IMR-90 (cell line): ENCODE measurements at regions not wholly inside any gene's neighbourhood (a gene's known extent, or its start where the extent isn't known, plus 50 kb on each side); places are given as distances from the start of the nearest gene placed in this dataset.

Source experiments
- ATAC-seq: fragments of 200-7000 bp; cut with Tn5 transposase; 2 replicates; pipeline ENCODE4 v1.9.1; 2020; ENCODE audit warnings: low read depth, mild to moderate bottlenecking, moderate library complexity
- BruUV-seq: library from RNA; stranded (reverse); fragments of 400-500 nt; replicated peaks from 2 replicates; lab custom pipeline; 2021; lab: Mats Ljungman, UMichigan
- CTCF ChIA-PET: fragments of 300-600 bp; formaldehyde crosslinking; extraction: SDS; loops from one replicate; lab custom pipeline; 2021; ENCODE audit warnings: antibody characterized with exemption; lab: Yijun Ruan, JAX
- POLR2A ChIA-PET: fragments of 300-600 bp; sonication (Branson Sonifier 250); formaldehyde crosslinking; loops from one replicate; lab custom pipeline; 2022; ENCODE audit warnings: antibody characterized with exemption; ENCODE audit not compliant: unreplicated experiment; lab: Charles Lee
- DNase-seq: peaks from one replicate; pipeline ENCODE4 v3.0.0; 2013
- H2AFZ ChIP-seq: replicated peaks from 2 replicates; pipeline ENCODE3; 2013; ENCODE audit warnings: low read length, mild to moderate bottlenecking; ENCODE audit not compliant: poor library complexity
- H2AK5ac ChIP-seq: 2 replicates; pipeline ENCODE4 v1.6.1; 2013; ENCODE audit warnings: low read depth, low read length, inconsistent platforms
- H2AK9ac ChIP-seq: replicated peaks from 2 replicates; pipeline ENCODE3; 2013; ENCODE audit warnings: mild to moderate bottlenecking, low read depth, low read length, moderate library complexity; ENCODE audit not compliant: poor library complexity
- H2BK120ac ChIP-seq: 2 replicates; pipeline ENCODE4 v1.6.1; 2013; ENCODE audit warnings: low read depth, low read length, inconsistent platforms
- H2BK15ac ChIP-seq: 3 replicates; pipeline ENCODE4 v1.6.1; 2013; ENCODE audit warnings: low read depth, low read length, inconsistent platforms
- H2BK20ac ChIP-seq: 2 replicates; pipeline ENCODE4 v1.6.1; 2013; ENCODE audit warnings: low read depth, mild to moderate bottlenecking, inconsistent platforms, low read length, moderate library complexity
- H2BK5ac ChIP-seq: 2 replicates; pipeline ENCODE4 v1.6.1; 2013; ENCODE audit warnings: mild to moderate bottlenecking, low read depth, low read length, inconsistent platforms; ENCODE audit not compliant: poor library complexity, severe bottlenecking
- H3K14ac ChIP-seq: replicated peaks from 2 replicates; pipeline ENCODE4 v1.6.1; 2013; ENCODE audit warnings: low read depth, low read length, inconsistent platforms
- H3K18ac ChIP-seq: 2 replicates; pipeline ENCODE4 v1.6.1; 2013; ENCODE audit warnings: low read depth, low read length, control low read depth
- H3K23ac ChIP-seq: 2 replicates; pipeline ENCODE4 v1.6.1; 2013; ENCODE audit warnings: low read depth, low read length, inconsistent platforms
- H3K27ac ChIP-seq: 2 replicates; pipeline ENCODE4 v1.5.1; 2013; ENCODE audit warnings: mild to moderate bottlenecking, control low read depth, low read length; ENCODE audit not compliant: insufficient read depth
- H3K27me3 ChIP-seq: 2 replicates; pipeline ENCODE4 v1.6.1; 2013; ENCODE audit warnings: low read length; ENCODE audit not compliant: control insufficient read depth, insufficient read depth
- H3K36me3 ChIP-seq: 2 replicates; pipeline ENCODE4 v1.6.1; 2013; ENCODE audit warnings: low read length, mixed read lengths; ENCODE audit not compliant: control insufficient read depth, insufficient read depth
- H3K4ac ChIP-seq: 2 replicates; pipeline ENCODE4 v1.6.1; 2013; ENCODE audit warnings: low read depth, low read length, inconsistent platforms
- H3K4me1 ChIP-seq: 2 replicates; pipeline ENCODE4 v1.6.1; 2013; ENCODE audit warnings: low read length, mixed read lengths; ENCODE audit not compliant: control insufficient read depth, insufficient read depth
- H3K4me2 ChIP-seq: 2 replicates; pipeline ENCODE4 v1.6.1; 2013; ENCODE audit warnings: low read depth, mild to moderate bottlenecking, control low read depth, low read length, moderate library complexity
- H3K4me3 ChIP-seq: 2 replicates; pipeline ENCODE4 v1.5.1; 2013; ENCODE audit warnings: low read depth, mild to moderate bottlenecking, control low read depth, low read length, moderate library complexity; ENCODE audit not compliant: insufficient read depth
- H3K56ac ChIP-seq: 2 replicates; pipeline ENCODE4 v1.6.1; 2013; ENCODE audit warnings: low read length, inconsistent platforms; ENCODE audit not compliant: insufficient read depth; ENCODE audit errors: extremely low read depth
- H3K79me1 ChIP-seq, 2 experiments: 2 replicates each; pipeline ENCODE4 v1.6.1; 2013; ENCODE audit warnings: low read length in 2 of 2, inconsistent platforms in 1 of 2, low read depth in 1 of 2
- H3K9ac ChIP-seq: 2 replicates; pipeline ENCODE4 v1.6.1; 2013; ENCODE audit warnings: low read depth, low read length, control low read depth
- H3K9me1 ChIP-seq: 2 replicates; pipeline ENCODE4 v1.6.1; 2013; ENCODE audit warnings: low read length, inconsistent platforms; ENCODE audit not compliant: insufficient read depth
- H3K9me3 ChIP-seq: 2 replicates; pipeline ENCODE4 v1.6.1; 2013; ENCODE audit warnings: low read length; ENCODE audit not compliant: control insufficient read depth, insufficient read depth
- H4K20me1 ChIP-seq: 2 replicates; pipeline ENCODE4 v1.6.1; 2013; ENCODE audit warnings: low read length, inconsistent platforms; ENCODE audit not compliant: insufficient read depth
- H4K5ac ChIP-seq: 2 replicates; pipeline ENCODE4 v1.6.1; 2013; ENCODE audit warnings: mild to moderate bottlenecking, low read depth, low read length, control low read depth
- H4K8ac ChIP-seq, 2 experiments: 2 replicates each; pipeline ENCODE4 v1.6.1; 2013; ENCODE audit warnings: low read depth in 2 of 2, low read length in 2 of 2, control low read depth in 1 of 2, inconsistent platforms in 1 of 2
- H4K91ac ChIP-seq: 2 replicates; pipeline ENCODE4 v1.6.1; 2013; ENCODE audit warnings: low read depth, low read length, inconsistent platforms; ENCODE audit not compliant: insufficient read depth
- BHLHE40 ChIP-seq: fragments of 150-350 bp; IDR thresholded peaks from 2 replicates; pipeline ENCODE4 v1.6.1; 2016; ENCODE audit warnings: mild to moderate bottlenecking, low read depth, low read length
- CHD1 ChIP-seq: IDR thresholded peaks from 2 replicates; pipeline ENCODE4 v1.6.1; 2012; ENCODE audit warnings: low read depth, low read length, improper control_type of control experiment
- CTCF ChIP-seq: conservative IDR thresholded peaks from 2 replicates; pipeline ENCODE4 v1.5.1; 2012; ENCODE audit warnings: mild to moderate bottlenecking, low read depth, low read length, improper control_type of control experiment
- ELK1 ChIP-seq: fragments of 150-350 bp; IDR thresholded peaks from 2 replicates; pipeline ENCODE4 v1.6.1; 2016; ENCODE audit warnings: low read depth, mild to moderate bottlenecking, low read length, moderate library complexity, borderline replicate concordance
- FOS ChIP-seq: fragments of 150-350 bp; IDR thresholded peaks from 2 replicates; pipeline ENCODE4 v1.6.1; 2016; ENCODE audit warnings: low read depth, low read length
- MAFK ChIP-seq: IDR thresholded peaks from 2 replicates; pipeline ENCODE4 v1.6.1; 2012; ENCODE audit warnings: low read depth, low read length, improper control_type of control experiment
- MAZ ChIP-seq: IDR thresholded peaks from 2 replicates; pipeline ENCODE4 v1.6.1; 2012; ENCODE audit warnings: low read depth, mild to moderate bottlenecking, low read length, improper control_type of control experiment, moderate library complexity, borderline replicate concordance
- MXI1 ChIP-seq: IDR thresholded peaks from 2 replicates; pipeline ENCODE4 v1.6.1; 2012; ENCODE audit warnings: low read depth, mild to moderate bottlenecking, low read length, moderate library complexity, borderline replicate concordance
- POLR2A ChIP-seq: IDR thresholded peaks from 2 replicates; pipeline ENCODE4 v1.6.1; 2012; ENCODE audit warnings: mild to moderate bottlenecking, low read depth, low read length
- RAD21 ChIP-seq: IDR thresholded peaks from 2 replicates; pipeline ENCODE4 v1.6.1; 2012; ENCODE audit warnings: low read length, improper control_type of control experiment
- RCOR1 ChIP-seq: IDR thresholded peaks from 2 replicates; pipeline ENCODE4 v1.6.1; 2012; ENCODE audit warnings: mild to moderate bottlenecking, low read length, improper control_type of control experiment; ENCODE audit not compliant: insufficient replicate concordance
- RFX5 ChIP-seq: IDR thresholded peaks from 2 replicates; pipeline ENCODE4 v1.8.0; 2012; ENCODE audit warnings: low read depth, mild to moderate bottlenecking, low read length, moderate library complexity
- USF2 ChIP-seq: fragments of 150-350 bp; IDR thresholded peaks from 2 replicates; pipeline ENCODE4 v1.6.1; 2017; ENCODE audit warnings: mild to moderate bottlenecking, antibody characterized with exemption, low read length, low read depth
- WGBS, 2 experiments: methylation state at CpG; one replicate each; pipeline versions ENCODE4 v1.1.5 to v1.1.7; 2013; ENCODE audit warnings: missing lambda C conversion rate in 2 of 2; ENCODE audit not compliant: insufficient read length in 1 of 2; ENCODE audit errors: extremely low coverage in 2 of 2; 5-methylcytosine and 5-hydroxymethylcytosine counted together
- dilution Hi-C: fragments of 300-500 bp; cut with HindIII; formaldehyde crosslinking; loops from one replicate; pipeline ENCODE4 v1.14.3; 2018; ENCODE audit warnings: low sequenced_read_pairs; ENCODE audit not compliant: unreplicated experiment
- in situ Hi-C: fragments of 300-500 bp; cut with MboI; formaldehyde crosslinking; loops from 3 replicates; pipeline ENCODE4 v1.14.3; 2019; ENCODE audit warnings: low sequenced_read_pairs, inconsistent platforms, mixed read lengths
- intact Hi-C: fragments of 100-400 bp; cut with micrococcal nuclease; formaldehyde crosslinking; loops from 2 replicates; pipeline ENCODE4 v1.10.0; 2022

GRCh38 chr2:14563324-14563723 lies 69.2 kb upstream of the LRATD1 start:
- CTCF ChIA-PET: no interaction called here
- H3K4me3 ChIP-seq: no peak overlapping the region
- H2BK15ac ChIP-seq: no peak overlapping the region
- TF ChIP-seq USF2: no peak
- no peak for TF ChIP-seq RAD21
- TF ChIP-seq MXI1: no peak
- TF ChIP-seq FOS: no peak
- no peak for TF ChIP-seq CHD1
- TF ChIP-seq MAFK: no peak
- TF ChIP-seq CTCF: no peak
- no peak for TF ChIP-seq ELK1
- no peak for TF ChIP-seq MAZ
- TF ChIP-seq BHLHE40: no peak
- TF ChIP-seq POLR2A: no peak
- TF ChIP-seq RCOR1: no peak
- TF ChIP-seq RFX5: no peak
- in situ Hi-C loops (no loop called here), intact Hi-C loops (no loop called here), dilution Hi-C loops (no loop called here)
- no peaks in the 10 kb centered on the region for H3K27me3 ChIP-seq
- POLR2A ChIA-PET: no interaction called here
- H4K91ac ChIP-seq: no peak overlapping the region
- H3K14ac ChIP-seq: no peak overlapping the region
- no peak overlapping the region for H3K27ac ChIP-seq
- no peak for ATAC-seq
- no peak overlapping the region for H2AK5ac ChIP-seq
- no peak overlapping the region for H4K8ac ChIP-seq
- H3K4ac ChIP-seq: no peak overlapping the region
- H3K4me2 ChIP-seq: no peak overlapping the region
- H3K18ac ChIP-seq: no peak overlapping the region
- DNase-seq: no peak
- H2BK5ac ChIP-seq: no peak overlapping the region
- no CpG with 5 or more reads among the region's 1 CpG for WGBS, 2 experiments
- no peak overlapping the region for H3K56ac ChIP-seq
- H3K4me1 ChIP-seq: no peaks in the 10 kb centered on the region
- H2BK120ac ChIP-seq: no peak overlapping the region
- no peaks in the 10 kb centered on the region for H3K79me1 ChIP-seq
- no peak overlapping the region for H2AFZ ChIP-seq
- no TSS peak for BruUV-seq
- no peaks in the 10 kb centered on the region for H3K36me3 ChIP-seq
- H3K9ac ChIP-seq: no peak overlapping the region
- no peak overlapping the region for H3K23ac ChIP-seq
- no peaks in the 10 kb centered on the region for H3K9me1 ChIP-seq
- H4K5ac ChIP-seq: no peak overlapping the region
- H3K9me3 ChIP-seq: no peaks in the 10 kb centered on the region
- no peak overlapping the region for H2AK9ac ChIP-seq
- H2BK20ac ChIP-seq: no peak overlapping the region
- no peaks in the 10 kb centered on the region for H4K20me1 ChIP-seq
